ENCODE measurements at regions not wholly inside any gene's neighbourhood (a gene's known extent, or its start where the extent isn't known, plus 50 kb on each side); places are given as distances from the start of the nearest gene placed in this dataset.

GRCh38 chr14:97346675-97347074, 549.5 kb downstream of the VRK1 start:
- no peak for FAIRE-seq
- Histone ChIP-seq H3K4me1 (ENCODE audit: insufficient read depth, low read length) (no peaks in the 10 kb centered on the region), H3K27ac (ENCODE audit: low read depth, low read length) (no peak overlapping the region), H4K20me1 (ENCODE audit: insufficient read depth, low read length) (no peaks in the 10 kb centered on the region), H2AFZ (ENCODE audit: low read depth, low read length) (no peak overlapping the region), H3K9me3 (ENCODE audit: insufficient read depth, low read depth, low read length) (no peaks in the 10 kb centered on the region), H3K4me2 (ENCODE audit: low read length) (no peak overlapping the region), H3K9ac (ENCODE audit: low read length) (no peak overlapping the region), H3K27me3 (ENCODE audit: insufficient read depth, low read length) (no peaks in the 10 kb centered on the region), H3K36me3 (ENCODE audit: insufficient read depth, low read length) (no peaks in the 10 kb centered on the region), H3K79me2 (ENCODE audit: insufficient read depth, low read length) (no peaks in the 10 kb centered on the region), H3K4me3 (ENCODE audit: insufficient read depth, low read depth, low read length) (no peak overlapping the region)
- H3K36me3 Mint-ChIP-seq (ENCODE audit: low read depth, unreplicated experiment) = no peaks in the 10 kb centered on the region
- H3K27me3 Mint-ChIP-seq (ENCODE audit: low read depth, unreplicated experiment) = peaks cover 23% of the 10 kb centered on the region
- no peaks in the 10 kb centered on the region for H3K4me1 Mint-ChIP-seq (ENCODE audit: low read depth, unreplicated experiment)
- TF ChIP-seq CTCF (IDR thresholded peaks at IDR 0.05; ENCODE audit: insufficient read depth, low read depth, low read length) = no peak
- no peak for TF ChIP-seq EZH2 (IDR thresholded peaks at IDR 0.05; ENCODE audit: insufficient read depth, low read length)
- H3K9me3 Mint-ChIP-seq (ENCODE audit: unreplicated experiment) = peaks cover 7% of the 10 kb centered on the region
- H3K27ac Mint-ChIP-seq (ENCODE audit: unreplicated experiment) = no peak overlapping the region
- H3K4me3 Mint-ChIP-seq (ENCODE audit: unreplicated experiment) = no peak overlapping the region
- no peak for DNase-seq (ENCODE audit: low read depth)

GRCh38 chr14:97349463-97349862, 552.3 kb downstream of the VRK1 start:
- Mint-ChIP-seq H3K4me1 (ENCODE audit: low read depth, unreplicated experiment) (no peaks in the 10 kb centered on the region), H3K27ac (ENCODE audit: unreplicated experiment) (no peak overlapping the region), H3K36me3 (ENCODE audit: low read depth, unreplicated experiment) (no peaks in the 10 kb centered on the region), H3K27me3 (ENCODE audit: low read depth, unreplicated experiment) (peaks cover 24% of the 10 kb centered on the region), H3K4me3 (ENCODE audit: unreplicated experiment) (no peak overlapping the region), H3K9me3 (ENCODE audit: unreplicated experiment) (peaks cover 7% of the 10 kb centered on the region)
- no peak for TF ChIP-seq CTCF (IDR thresholded peaks at IDR 0.05; ENCODE audit: insufficient read depth, low read depth, low read length)
- TF ChIP-seq EZH2 (IDR thresholded peaks at IDR 0.05; ENCODE audit: insufficient read depth, low read length) = no peak
- Histone ChIP-seq H2AFZ (ENCODE audit: low read depth, low read length) (no peak overlapping the region), H3K79me2 (ENCODE audit: insufficient read depth, low read length) (no peaks in the 10 kb centered on the region), H3K4me2 (ENCODE audit: low read length) (no peak overlapping the region), H3K27me3 (ENCODE audit: insufficient read depth, low read length) (no peaks in the 10 kb centered on the region), H3K27ac (ENCODE audit: low read depth, low read length) (no peak overlapping the region), H3K9ac (ENCODE audit: low read length) (no peak overlapping the region), H3K4me1 (ENCODE audit: insufficient read depth, low read length) (no peaks in the 10 kb centered on the region), H3K36me3 (ENCODE audit: insufficient read depth, low read length) (no peaks in the 10 kb centered on the region), H3K9me3 (ENCODE audit: insufficient read depth, low read depth, low read length) (no peaks in the 10 kb centered on the region), H3K4me3 (ENCODE audit: insufficient read depth, low read depth, low read length) (no peak overlapping the region), H4K20me1 (ENCODE audit: insufficient read depth, low read length) (no peaks in the 10 kb centered on the region)
- no peak for DNase-seq (ENCODE audit: low read depth)
- no peak for FAIRE-seq

- Mint-ChIP-seq H3K27me3 (ENCODE audit: low read depth, unreplicated experiment) (peaks cover 29% of the 10 kb centered on the region), H3K9me3 (ENCODE audit: unreplicated experiment) (peaks cover 7% of the 10 kb centered on the region), H3K4me1 (ENCODE audit: low read depth, unreplicated experiment) (no peaks in the 10 kb centered on the region), H3K36me3 (ENCODE audit: low read depth, unreplicated experiment) (no peaks in the 10 kb centered on the region), H3K4me3 (ENCODE audit: unreplicated experiment) (no peak overlapping the region), H3K27ac (ENCODE audit: unreplicated experiment) (no peak overlapping the region)
- no peaks in the 10 kb centered on the region for H4K20me1 ChIP-seq (ENCODE audit: insufficient read depth, low read length)
- no peak overlapping the region for H3K27ac ChIP-seq (ENCODE audit: low read depth, low read length)
- no peak overlapping the region for H3K4me3 ChIP-seq (ENCODE audit: insufficient read depth, low read depth, low read length)
- DNase-seq (ENCODE audit: low read depth) (no peak), FAIRE-seq (no peak)
- H3K36me3 ChIP-seq (ENCODE audit: insufficient read depth, low read length) = no peaks in the 10 kb centered on the region
- H3K4me2 ChIP-seq (ENCODE audit: low read length) = no peak overlapping the region
- H3K79me2 ChIP-seq (ENCODE audit: insufficient read depth, low read length) = no peaks in the 10 kb centered on the region
- no peaks in the 10 kb centered on the region for H3K4me1 ChIP-seq (ENCODE audit: insufficient read depth, low read length)
- H2AFZ ChIP-seq (ENCODE audit: low read depth, low read length) = no peak overlapping the region
- H3K9me3 ChIP-seq (ENCODE audit: insufficient read depth, low read depth, low read length) = no peaks in the 10 kb centered on the region
- H3K9ac ChIP-seq (ENCODE audit: low read length) = no peak overlapping the region
- TF ChIP-seq CTCF (IDR thresholded peaks at IDR 0.05; ENCODE audit: insufficient read depth, low read depth, low read length) (no peak), EZH2 (IDR thresholded peaks at IDR 0.05; ENCODE audit: insufficient read depth, low read length) (no peak)
- no peaks in the 10 kb centered on the region for H3K27me3 ChIP-seq (ENCODE audit: insufficient read depth, low read length)
Observed at GRCh38 chr14:97349946-97350345, 552.8 kb downstream of the VRK1 start.

Measured in astrocyte (in vitro differentiated cells and primary cell).